Stimulated activated CD8-positive, alpha-beta memory T cell treated with anti-CD3 and anti-CD28 coated beads, Interleukin-4, amount 100 ng/mL, for 4 hours (primary cell): ENCODE measurements at regions not wholly inside any gene's neighbourhood (a gene's known extent, or its start where the extent isn't known, plus 50 kb on each side); places are given as distances from the start of the nearest gene placed in this dataset.
"Not testable (repeated sequence)": the region's sequence is repeated elsewhere in the genome, so short reads cannot be mapped to it uniquely, and the experiment has no call there.

Source experiments
- DNase-seq, 2 donors: peaks; one replicate each; pipeline ENCODE4 v3.0.0-alpha.2; 2020; ENCODE audit warnings: low read depth in 2 of 2, low spot score in 1 of 2

DNA sequence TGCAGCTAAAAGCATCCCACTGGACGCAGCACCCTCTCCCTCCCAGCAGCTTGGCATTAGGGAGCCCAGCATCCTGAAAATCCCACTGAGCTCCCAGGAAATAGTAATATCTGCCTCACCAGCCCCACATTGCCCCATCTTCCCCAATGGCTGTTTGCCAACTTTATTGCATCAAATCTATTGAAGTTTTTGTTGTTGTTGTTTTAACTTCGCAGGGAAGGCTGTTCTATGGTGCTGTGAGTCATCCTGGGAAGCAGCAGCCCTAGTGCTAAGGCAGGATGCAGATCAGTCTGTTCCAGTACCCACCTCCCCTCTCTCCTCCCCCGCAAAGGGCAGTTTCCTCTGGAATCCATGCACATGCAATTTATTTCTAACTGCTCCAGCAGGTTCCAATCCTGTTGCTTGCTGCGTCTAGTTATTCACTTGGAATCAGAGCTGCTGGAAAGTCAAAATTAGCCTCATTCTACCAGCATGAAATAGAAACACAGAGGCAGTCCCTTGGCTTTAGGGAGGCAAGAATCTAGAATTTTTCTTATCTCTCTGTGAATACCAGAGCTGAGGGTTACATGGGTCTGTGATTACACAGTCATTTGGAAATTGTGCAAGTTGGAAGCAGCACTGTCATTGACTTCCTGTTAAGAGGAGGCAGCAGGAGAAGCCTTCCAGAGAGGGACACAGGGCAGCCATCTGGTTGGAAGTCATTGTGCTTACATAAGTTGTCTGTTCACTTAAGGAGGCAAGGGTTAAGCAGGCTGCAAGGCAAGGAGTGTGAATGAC, 115.9 kb upstream of the CACUL1 start:
- no peak for DNase-seq

DNA sequence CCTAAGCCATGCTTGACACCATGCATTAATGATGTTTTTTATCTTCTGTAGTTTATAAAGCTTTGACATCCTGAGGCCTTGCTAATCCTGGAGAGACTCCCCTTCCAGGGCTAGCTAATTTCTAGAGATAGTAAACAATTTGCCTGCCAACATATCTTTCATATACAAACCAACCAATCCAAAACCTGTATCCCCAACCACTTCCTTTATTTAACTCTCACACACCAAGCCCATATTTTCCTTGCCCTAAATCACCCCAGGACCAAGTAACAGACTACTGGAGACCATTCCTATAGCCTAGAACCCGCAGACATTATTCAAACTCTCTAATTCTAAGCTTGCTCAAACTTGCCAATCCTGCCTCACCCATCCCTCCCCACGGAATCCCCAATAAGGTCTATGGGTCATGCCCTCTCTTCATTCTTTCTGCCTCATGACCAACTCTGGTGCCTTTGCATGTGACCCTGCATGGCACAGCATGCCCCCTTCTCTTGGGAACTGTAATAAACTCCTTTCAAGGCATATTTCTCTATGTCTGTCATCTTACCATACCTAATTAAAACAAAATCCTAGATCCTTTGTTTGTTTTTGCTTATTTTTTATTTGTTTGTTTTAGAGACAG, 116.6 kb upstream of the CACUL1 start:
- DNase-seq = no peak

DNA sequence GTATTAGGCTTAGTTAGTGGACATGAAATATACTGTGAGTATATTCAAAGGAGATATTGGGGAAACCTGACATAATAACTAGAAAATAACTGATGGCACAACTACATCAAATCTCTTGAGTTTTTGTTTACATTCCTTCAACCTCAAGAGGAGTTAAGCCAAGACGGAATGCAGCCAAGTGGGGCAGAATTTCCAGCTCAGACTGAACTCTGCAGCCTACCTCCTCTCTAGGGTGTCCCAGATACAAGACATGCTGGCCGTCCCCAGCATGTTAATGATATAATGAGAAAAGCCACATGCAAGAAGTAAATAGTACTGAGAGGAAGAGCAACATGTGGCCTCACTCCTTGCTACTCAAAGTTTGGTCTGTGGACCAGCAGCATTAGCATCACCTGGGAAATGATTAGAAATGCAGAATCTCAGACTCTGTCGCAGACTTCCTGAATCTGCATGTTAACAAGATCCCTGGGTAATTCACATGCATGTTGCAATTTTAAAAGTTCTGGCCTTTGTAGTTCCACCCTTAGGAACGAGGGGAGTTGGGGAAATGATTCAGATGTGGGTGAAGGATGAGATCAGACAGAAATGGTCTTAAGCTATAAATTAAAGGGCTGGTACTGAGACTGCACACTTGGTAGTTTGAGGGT, 118.4 kb upstream of the CACUL1 start:
- no peak for DNase-seq

- no peak for DNase-seq
Measured at GRCh38 chr10:118873738-118874105, 119.0 kb upstream of the CACUL1 start.

DNA sequence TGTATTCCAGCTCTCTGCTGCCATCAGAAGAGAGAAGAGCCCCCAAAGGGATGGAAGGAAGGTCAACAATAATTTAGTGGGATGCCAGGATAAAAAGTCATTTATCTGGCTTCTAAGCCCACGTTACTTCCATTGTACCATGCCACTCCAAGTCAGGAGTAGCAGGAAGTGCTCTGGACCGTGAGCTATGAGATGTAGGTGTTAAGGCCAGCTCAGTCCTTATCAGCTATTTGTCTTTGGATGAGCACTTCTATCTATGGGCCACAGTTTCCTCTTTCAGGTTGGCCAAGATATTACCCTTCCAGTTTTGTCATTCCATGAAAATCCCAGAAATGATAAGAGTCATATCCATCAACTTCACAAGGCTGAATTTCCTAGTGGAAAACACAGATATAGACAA, 119.4 kb upstream of the CACUL1 start:
- no peak for DNase-seq

DNA sequence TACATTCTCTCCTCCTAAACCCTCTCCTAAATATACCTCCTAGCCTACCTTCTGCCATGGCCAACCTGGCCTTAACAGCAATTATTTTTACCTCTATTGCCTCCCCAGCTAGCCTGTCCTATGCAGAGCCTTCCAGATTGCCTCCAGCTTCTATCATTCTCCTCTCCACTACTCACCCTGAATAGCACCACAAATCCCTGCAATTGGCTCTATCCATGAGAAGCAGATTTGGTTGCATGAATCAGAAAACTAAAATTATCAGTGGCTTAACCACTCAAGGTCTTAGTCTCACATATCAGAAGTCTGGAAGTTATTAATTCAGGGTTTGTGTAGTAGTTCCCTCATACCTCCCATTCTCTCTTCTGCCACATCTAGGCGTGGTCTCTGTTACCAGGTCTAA, 120.3 kb upstream of the CACUL1 start:
- no peak for DNase-seq

DNA sequence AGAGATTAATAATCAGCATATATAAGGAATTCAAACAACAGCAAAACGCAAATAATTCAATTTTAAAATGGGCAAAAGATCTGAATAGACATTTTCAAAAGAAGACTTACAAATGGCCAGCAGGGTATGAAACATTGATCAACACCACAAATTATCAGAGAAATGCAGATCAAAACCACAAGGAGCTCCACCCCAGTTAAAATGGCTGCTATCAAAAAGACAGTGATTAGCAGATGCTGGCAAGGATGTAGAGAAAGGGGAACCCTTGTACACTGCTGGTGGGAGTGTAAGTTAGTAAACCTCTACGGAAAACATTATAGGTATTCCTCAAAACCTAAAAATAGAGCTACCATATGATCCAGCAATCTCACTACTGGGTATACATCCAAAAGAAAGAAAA, 128.0 kb upstream of the CACUL1 start:
- DNase-seq = no peak

GRCh38 chr10:118892255-118892654, 137.3 kb upstream of the NANOS1 start:
- DNase-seq = no peak

DNA sequence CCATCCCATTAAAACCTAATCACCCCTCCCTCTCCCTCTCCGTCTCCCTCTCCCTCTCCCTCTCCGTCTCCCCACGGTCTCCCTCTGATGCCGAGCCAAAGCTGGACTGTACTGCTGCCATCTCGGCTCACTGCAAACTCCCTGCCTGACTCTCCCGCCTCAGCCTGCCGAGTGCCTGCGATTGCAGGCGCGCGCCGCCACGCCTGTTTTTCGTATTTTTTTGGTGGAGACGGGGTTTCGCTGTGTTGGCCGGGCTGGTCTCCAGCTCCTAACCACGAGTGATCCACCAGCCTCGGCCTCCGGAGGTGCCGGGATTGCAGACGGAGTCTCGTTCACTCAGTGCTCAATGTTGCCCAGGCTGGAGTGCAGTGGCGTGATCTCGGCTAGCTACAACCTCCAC, 134.6 kb upstream of the NANOS1 start:
- DNase-seq = not testable (repeated sequence)

DNA sequence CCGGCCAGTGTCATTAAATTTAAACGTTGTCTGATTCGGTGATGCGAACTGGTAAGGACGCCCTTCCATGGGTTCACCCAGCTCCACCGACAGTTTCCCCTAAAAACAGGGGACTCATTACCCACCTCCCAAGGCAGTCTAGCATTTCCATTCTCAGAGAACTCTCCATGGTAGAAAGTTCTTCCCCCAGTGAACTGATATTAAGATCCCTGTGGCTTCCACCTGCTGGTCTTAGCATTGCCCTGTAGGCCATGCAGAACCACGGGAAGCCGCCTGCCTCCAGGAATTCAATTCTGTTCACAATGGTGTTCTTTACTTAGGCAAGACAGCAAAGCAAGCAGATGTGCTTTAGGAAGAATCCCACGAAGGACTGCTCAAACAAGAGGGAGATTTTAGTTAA, 128.9 kb upstream of the NANOS1 start:
- DNase-seq = no peak

DNA sequence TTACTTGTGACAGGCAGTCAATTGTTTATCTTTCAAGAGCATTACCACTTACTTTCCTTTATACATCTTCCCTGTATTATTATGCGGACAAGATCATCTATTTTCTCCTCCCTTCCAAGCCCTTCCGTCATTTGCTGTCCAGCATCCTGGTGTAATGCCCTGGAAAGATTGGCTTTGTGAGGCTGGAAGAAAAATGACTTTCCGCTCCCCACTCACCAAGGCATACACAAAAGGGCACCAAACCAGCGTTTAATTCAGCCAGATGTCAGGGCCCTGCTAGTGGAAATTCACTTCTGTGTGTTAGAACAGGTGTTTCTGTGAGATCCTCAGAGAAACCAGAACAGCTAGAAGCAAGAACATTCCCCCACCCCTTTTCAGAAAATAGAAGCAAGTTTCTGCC, 128.1 kb upstream of the NANOS1 start:
- no peak for DNase-seq

- DNase-seq = no peak
Measured at GRCh38 chr10:118901906-118902305, 127.6 kb upstream of the NANOS1 start.

DNA sequence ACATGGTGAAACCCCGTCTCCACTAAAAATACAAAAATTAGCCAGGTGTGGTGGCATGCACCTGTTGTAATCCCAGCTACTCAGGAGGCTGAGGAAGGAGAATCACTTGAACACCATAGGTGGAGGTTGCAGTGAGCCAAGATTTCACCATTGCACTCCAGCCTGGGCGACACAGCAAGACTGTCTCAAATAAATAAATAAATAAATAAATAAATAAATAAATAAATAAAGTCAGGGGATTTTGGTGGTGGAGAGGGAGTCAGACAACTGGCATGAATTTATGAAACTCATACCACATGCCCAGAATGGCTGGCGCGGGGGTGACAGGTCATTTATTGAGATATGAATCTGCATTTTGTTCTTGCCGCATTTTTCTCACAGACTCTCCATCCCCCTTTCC, 126.9 kb upstream of the NANOS1 start:
- not testable (repeated sequence) for DNase-seq

DNA sequence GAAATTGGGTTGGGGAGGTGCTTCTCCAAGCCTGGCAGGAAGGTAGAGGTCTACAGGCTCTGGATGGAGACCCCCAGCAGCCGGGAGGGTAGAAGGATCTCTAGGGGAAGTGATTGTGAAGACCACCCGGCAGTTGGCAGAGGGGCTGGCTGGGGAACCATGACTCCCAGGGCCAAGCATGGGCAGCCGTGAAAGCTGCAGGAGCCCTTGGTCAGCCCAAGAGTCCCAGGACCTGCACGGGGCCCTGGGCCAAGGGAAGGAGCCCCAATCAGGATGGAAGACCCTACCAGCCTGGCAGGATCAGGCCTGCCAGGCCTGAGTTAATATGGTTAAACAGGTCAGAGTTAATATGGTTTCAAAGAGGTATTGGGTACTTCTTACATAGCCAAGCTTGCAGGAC, 126.3 kb upstream of the NANOS1 start:
- DNase-seq = no peak

DNA sequence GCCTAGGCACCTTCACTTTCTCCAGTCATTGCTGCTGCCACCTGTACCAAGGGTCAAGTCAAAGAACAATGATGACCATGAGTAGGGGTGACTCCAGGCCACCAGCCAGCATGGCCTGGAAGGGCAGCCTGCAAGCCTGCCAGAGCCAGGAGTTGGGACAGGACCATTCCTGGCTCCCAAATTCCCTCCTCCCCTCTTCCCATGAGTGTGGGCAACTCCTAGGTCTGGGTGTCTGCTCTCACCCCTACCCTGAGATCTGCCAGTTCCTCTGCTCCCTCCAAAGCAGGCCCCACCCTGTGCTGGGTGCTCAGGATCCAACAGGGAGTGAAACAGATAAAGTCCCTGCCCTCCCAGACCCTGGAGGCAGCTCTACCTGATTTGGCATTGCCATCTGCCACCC, 125.8 kb upstream of the NANOS1 start:
- DNase-seq = no peak

DNA sequence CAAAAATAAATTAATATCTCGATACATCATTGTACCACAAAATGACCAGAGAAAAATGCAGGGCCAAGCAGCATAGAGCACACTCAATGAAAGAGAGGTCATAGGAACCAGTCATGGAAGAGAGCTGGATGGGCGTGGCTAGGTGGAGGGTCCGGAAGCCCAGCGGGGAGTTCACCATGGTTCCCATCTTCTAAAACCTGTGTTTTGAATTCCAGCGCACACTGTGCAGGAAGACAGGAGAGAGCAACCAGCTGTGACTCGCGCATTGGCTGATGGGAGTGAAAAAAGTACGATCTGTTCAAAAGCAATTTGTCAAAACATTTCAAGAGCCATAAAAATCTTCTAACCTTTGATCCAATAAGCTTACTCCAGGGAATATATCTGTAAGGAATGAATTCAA, 125.2 kb upstream of the NANOS1 start:
- DNase-seq = no peak

GRCh38 chr10:118907051-118907450, 122.5 kb upstream of the NANOS1 start:
- DNase-seq = no peak

DNA sequence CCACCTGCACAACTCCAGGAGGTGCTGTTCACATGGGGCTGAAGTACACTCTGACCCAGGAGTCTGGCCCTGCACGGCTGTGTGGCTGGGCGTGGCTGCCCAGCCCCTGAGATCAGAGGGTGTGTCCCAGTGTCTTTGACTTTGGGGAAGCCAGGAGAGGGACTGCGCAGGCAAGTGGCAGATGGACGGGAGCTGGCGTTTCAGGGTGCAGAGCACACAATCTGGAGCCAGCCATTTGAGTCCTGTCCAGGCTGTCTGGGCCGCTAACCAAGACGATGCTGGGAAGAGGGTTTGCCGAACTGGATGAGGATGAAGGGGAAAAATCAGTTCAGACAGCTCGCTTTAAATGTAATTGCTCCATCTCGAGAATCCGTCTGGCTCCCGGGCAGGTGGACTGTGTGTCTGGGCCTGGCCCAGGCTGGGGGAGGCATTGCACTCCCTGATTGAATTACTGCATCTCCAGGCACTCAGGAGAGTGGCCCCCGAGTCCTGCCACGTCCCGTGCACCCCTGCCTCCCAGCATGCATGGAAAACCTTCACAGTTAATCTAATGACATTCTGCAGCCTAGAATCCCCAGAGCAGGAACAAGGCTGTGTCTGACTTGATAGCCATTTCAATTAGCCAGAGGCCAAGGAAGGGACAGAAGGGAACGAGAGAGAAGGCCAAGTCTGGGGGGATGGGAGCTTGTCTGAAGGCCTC, 120.8 kb upstream of the NANOS1 start:
- no peak for DNase-seq

GRCh38 chr10:118910702-118911101, 118.8 kb upstream of the NANOS1 start:
- DNase-seq = no peak

GRCh38 chr10:118911363-118911762, 118.2 kb upstream of the NANOS1 start:
- no peak for DNase-seq

DNA sequence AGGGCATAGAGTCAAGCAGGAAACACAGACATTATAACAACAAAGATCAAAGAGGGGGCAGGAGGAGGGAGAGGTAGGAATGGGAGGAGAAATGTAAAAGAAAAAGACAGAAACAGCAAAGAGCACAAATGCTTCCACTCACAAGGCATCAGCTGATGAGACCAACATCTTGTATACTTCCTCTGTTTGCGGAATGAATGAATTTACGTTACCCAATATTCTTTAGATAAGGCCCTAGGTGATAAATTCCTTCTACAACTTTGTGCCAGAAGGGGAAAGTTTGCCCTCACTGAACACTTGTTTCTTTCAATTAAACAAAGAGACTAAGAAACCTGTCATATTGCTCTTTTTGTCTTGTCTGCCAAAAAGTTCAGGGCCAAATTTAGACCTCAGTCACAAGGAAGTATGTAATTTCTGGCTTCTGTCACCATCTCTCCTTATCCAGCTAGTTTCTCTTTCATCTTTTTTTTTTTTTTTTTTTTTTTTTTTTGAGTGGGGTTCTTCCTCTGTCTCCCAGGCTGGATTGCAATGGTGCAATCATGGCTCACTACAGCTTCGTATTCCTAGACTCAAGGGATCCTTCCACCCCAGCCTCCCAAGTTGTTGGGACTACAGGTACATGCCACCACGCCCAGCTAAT, 116.4 kb upstream of the NANOS1 start:
- DNase-seq = no peak

- no peak for DNase-seq
Measured at GRCh38 chr10:118913825-118914224, 115.7 kb upstream of the NANOS1 start.
